ENCODE measurements at regions not wholly inside any gene's neighbourhood (a gene's known extent, or its start where the extent isn't known, plus 50 kb on each side); places are given as distances from the start of the nearest gene placed in this dataset.

DNA sequence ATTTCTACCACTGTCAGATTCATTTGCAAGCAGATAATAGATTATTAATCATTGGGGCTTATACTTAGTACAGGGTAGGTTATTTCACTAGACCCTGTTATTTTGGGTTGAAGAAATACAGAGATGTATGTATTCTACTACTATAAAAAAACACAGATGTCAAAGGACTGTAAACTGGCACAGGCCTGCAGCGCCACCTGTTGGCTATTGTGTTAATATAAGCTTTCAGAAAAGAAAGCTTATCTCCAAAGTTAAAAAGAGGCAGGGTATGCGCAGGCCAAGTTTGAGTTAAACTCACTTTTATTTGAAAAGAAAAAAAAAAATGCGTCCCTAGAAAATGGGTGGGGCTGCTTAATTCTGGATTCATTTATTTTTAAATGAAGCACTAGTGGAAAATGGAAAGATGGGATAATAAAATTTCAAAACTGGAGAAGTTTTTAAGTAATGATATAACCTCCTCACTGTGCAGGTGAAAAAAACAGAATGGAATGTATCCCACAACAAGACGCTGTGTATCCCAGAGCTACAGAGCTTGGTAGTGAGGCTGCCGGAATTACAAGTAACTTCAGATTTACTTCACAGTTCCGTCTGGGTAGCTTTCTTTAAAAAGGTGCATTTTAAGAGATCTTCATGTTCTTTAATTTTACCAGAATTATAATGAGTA, 407.2 kb upstream of the TGFBR2 start:
- TF ChIP-seq, protein P1, sequence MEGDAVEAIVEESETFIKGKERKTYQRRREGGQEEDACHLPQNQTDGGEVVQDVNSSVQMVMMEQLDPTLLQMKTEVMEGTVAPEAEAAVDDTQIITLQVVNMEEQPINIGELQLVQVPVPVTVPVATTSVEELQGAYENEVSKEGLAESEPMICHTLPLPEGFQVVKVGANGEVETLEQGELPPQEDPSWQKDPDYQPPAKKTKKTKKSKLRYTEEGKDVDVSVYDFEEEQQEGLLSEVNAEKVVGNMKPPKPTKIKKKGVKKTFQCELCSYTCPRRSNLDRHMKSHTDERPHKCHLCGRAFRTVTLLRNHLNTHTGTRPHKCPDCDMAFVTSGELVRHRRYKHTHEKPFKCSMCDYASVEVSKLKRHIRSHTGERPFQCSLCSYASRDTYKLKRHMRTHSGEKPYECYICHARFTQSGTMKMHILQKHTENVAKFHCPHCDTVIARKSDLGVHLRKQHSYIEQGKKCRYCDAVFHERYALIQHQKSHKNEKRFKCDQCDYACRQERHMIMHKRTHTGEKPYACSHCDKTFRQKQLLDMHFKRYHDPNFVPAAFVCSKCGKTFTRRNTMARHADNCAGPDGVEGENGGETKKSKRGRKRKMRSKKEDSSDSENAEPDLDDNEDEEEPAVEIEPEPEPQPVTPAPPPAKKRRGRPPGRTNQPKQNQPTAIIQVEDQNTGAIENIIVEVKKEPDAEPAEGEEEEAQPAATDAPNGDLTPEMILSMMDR (optimal IDR thresholded peaks at IDR 0.05 in 1 of 3, IDR thresholded peaks at IDR 0.05 in 1 of 3, conservative IDR thresholded peaks at IDR 0.05 in 1 of 3; ENCODE audit: extremely low read depth in 1 of 3, insufficient read depth in 2 of 3, low read length in 3 of 3), result peak; percentile 48 to 59 (median 49)
- TF ChIP-seq EZH2 (IDR thresholded peaks at IDR 0.05; ENCODE audit: low read length), result no peak
